ENCODE measurements at regions not wholly inside any gene's neighbourhood (a gene's known extent, or its start where the extent isn't known, plus 50 kb on each side); places are given as distances from the start of the nearest gene placed in this dataset.

- intact Hi-C loops (cut with micrococcal nuclease; ENCODE audit: unreplicated experiment): no loop called here
- H3K27me3 Mint-ChIP-seq (ENCODE audit: unreplicated experiment): no peaks in the 10 kb centered on the region
- TF ChIP-seq CTCF (IDR thresholded peaks at IDR 0.05; ENCODE audit: unreplicated experiment): no peak
- no peaks in the 10 kb centered on the region for H3K36me3 Mint-ChIP-seq (ENCODE audit: insufficient read depth, unreplicated experiment)
- H3K27ac Mint-ChIP-seq (ENCODE audit: unreplicated experiment): no peak overlapping the region
- no TSS peak for BruUV-seq (replicated peaks)
- H3K9me3 Mint-ChIP-seq (ENCODE audit: low read depth, unreplicated experiment): no peaks in the 10 kb centered on the region
- no peaks in the 10 kb centered on the region for H3K4me1 Mint-ChIP-seq (ENCODE audit: low read depth, unreplicated experiment)
- H3K4me3 Mint-ChIP-seq (ENCODE audit: low read depth, unreplicated experiment): no peak overlapping the region
- CTCF ChIA-PET: no interaction called here
- DNase-seq: no peak
Observed at GRCh38 chr7:89738549-89738948, 415.7 kb upstream of the STEAP1 start.

- Mint-ChIP-seq H3K36me3 (ENCODE audit: insufficient read depth, unreplicated experiment) (no peaks in the 10 kb centered on the region), H3K4me3 (ENCODE audit: low read depth, unreplicated experiment) (no peak overlapping the region), H3K4me1 (ENCODE audit: low read depth, unreplicated experiment) (no peaks in the 10 kb centered on the region), H3K27me3 (ENCODE audit: unreplicated experiment) (no peaks in the 10 kb centered on the region), H3K9me3 (ENCODE audit: low read depth, unreplicated experiment) (no peaks in the 10 kb centered on the region), H3K27ac (ENCODE audit: unreplicated experiment) (no peak overlapping the region)
- BruUV-seq (replicated peaks): no TSS peak
- no peak for DNase-seq
- no peak for TF ChIP-seq CTCF (IDR thresholded peaks at IDR 0.05; ENCODE audit: unreplicated experiment)
- CTCF ChIA-PET: interaction anchor here (0.7 kb wide), 1 partner anchor 8 kb away, joined by 3 read pairs; no protein-coding TSS in a partner anchor
- intact Hi-C loops (cut with micrococcal nuclease; ENCODE audit: unreplicated experiment): no loop called here
Observed at GRCh38 chr7:89757910-89758309, 396.4 kb upstream of the STEAP1 start.

GRCh38 chr7:89760690-89761089 lies 393.6 kb upstream of the STEAP1 start:
- CTCF ChIA-PET: no interaction called here
- BruUV-seq (replicated peaks): no TSS peak
- intact Hi-C loops (cut with micrococcal nuclease; ENCODE audit: unreplicated experiment): no loop called here

GRCh38 chr7:89761173-89761572 lies 393.1 kb upstream of the STEAP1 start:
- no peak for TF ChIP-seq CTCF (IDR thresholded peaks at IDR 0.05; ENCODE audit: unreplicated experiment)

More at GRCh38 chr7:89760690-89761089, 393.6 kb upstream of the STEAP1 start:
- Mint-ChIP-seq H3K4me3 (ENCODE audit: low read depth, unreplicated experiment) (no peak overlapping the region), H3K27me3 (ENCODE audit: unreplicated experiment) (no peaks in the 10 kb centered on the region), H3K4me1 (ENCODE audit: low read depth, unreplicated experiment) (no peaks in the 10 kb centered on the region), H3K36me3 (ENCODE audit: insufficient read depth, unreplicated experiment) (no peaks in the 10 kb centered on the region), H3K27ac (ENCODE audit: unreplicated experiment) (no peak overlapping the region), H3K9me3 (ENCODE audit: low read depth, unreplicated experiment) (no peaks in the 10 kb centered on the region)
- no peak for TF ChIP-seq CTCF (IDR thresholded peaks at IDR 0.05; ENCODE audit: unreplicated experiment)
- no peak for DNase-seq

More at GRCh38 chr7:89761173-89761572, 393.1 kb upstream of the STEAP1 start:
- CTCF ChIA-PET: no interaction called here
- H3K27ac Mint-ChIP-seq (ENCODE audit: unreplicated experiment): no peak overlapping the region
- no peaks in the 10 kb centered on the region for H3K36me3 Mint-ChIP-seq (ENCODE audit: insufficient read depth, unreplicated experiment)
- no peak for DNase-seq
- no TSS peak for BruUV-seq (replicated peaks)
- no peaks in the 10 kb centered on the region for H3K4me1 Mint-ChIP-seq (ENCODE audit: low read depth, unreplicated experiment)
- H3K4me3 Mint-ChIP-seq (ENCODE audit: low read depth, unreplicated experiment): no peak overlapping the region
- no peaks in the 10 kb centered on the region for H3K9me3 Mint-ChIP-seq (ENCODE audit: low read depth, unreplicated experiment)
- H3K27me3 Mint-ChIP-seq (ENCODE audit: unreplicated experiment): no peaks in the 10 kb centered on the region
- intact Hi-C loops (cut with micrococcal nuclease; ENCODE audit: unreplicated experiment): no loop called here
